HG02763 (cell line): ENCODE measurements at regions not wholly inside any gene's neighbourhood (a gene's known extent, or its start where the extent isn't known, plus 50 kb on each side); places are given as distances from the start of the nearest gene placed in this dataset.

ENCODE experiments used
- ATAC-seq: cut with Tn5 transposase; IDR thresholded peaks from one replicate; pipeline ENCODE4 v1.9.1; 2021; ENCODE audit warnings: mild to moderate bottlenecking, moderate library complexity; ENCODE audit not compliant: unreplicated experiment

DNA sequence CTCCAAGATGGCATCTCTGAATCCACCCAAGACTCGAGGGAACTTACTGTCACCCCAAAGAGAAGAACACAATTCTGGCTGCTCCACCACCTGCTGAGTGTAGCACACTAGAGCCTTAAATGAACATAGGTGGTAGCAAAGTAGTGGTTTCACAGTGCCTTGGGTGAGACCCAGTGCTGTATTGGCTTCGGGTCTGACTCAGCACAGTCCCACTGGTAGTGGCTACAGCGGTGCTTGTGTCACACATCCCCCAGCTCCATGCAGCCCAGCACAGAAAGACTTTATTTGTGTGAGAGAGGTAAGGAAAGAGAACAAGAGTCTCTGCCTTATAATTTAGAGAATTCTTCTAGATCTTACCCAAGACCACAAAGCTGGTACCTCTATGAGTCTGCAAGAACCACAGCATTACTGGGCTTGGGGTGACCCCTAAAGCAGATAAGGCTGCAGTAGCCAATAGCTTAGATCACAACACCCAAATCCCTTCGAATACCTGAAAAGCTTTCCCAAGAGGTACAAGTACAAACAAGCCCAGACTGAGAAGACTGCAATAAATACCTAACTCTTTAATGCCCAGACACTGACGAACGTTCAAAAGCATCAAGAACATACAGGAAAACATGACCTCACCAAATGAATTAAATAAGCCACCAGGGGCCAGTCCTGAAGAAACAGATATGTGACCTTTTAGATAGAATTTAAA lies 83.3 kb upstream of the SLC38A4 start:
- no peak for ATAC-seq

DNA sequence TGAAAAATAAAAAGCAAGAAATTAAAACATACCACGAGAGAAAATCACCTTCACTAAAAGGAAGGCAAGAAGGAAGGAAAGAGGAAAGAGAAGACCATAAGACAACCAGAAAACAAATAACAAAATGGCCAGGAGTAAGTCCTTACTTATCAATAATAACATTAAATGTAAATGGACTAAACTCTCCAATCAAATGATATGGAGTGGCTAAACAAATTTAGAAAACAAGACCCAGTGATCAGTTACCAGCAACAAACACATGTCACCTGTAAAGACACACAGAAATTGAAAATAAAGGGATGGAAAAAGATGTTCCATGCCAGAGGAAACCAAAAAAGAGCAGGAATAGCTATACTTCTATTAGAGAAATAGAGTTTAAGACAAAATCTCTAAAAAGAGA lies 85.0 kb upstream of the SLC38A4 start:
- no peak for ATAC-seq

DNA sequence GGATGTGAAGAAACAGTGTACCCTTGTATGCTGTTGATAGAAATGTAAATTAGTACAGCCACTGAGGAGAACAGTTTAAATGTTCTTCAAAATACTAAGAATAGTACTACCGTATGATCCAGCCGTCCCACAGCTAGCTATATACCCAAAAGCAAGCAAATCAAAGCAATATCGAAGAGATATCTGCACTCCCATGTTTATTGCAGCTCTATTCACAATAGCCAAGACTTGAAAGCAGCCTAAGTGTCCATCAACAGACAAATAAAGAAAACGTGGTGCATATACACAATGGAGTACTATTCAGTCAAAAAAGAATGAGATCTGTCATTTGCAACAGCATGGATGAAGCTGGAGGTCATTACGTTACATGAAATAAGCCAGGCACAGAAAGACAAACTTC lies 88.5 kb upstream of the SLC38A4 start:
- ATAC-seq, result no peak

DNA sequence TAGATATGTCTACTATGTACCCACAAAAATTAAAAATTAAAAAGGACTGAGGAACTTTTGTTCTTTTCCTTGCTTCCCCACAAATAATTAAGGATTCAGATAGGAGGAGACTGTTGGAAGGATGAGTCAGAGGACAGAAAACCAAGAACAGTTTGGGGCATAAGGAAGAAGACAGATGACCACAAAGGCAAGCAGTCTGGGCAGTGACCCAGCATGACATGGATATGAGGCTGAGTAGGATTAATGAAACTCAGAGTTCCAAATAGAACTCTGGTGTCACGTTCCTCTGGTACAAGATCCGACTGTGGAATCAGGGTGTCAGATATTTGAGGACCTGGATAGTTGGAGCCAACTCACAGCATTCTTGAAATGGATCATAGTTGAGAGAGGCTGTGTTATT lies 89.3 kb upstream of the SLC38A4 start:
- ATAC-seq, result no peak

DNA sequence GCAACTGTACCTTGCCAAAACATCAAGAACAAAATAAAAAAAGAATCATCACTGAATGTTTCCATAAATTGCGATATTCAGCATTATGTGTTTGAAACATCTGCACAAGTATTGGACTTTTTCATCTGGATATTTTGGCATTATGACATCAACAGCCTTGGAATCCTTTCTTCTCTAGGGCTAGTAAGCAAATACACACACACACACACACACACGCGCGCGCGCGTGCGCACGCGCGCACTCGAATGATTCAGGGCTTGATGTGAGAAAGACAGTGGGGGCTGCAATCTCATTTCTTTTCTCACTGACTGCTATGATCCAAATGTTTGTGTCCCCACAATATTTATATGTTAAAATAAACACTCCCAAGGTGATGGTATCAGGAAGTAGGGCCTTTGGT lies 90.0 kb upstream of the SLC38A4 start:
- no peak for ATAC-seq

DNA sequence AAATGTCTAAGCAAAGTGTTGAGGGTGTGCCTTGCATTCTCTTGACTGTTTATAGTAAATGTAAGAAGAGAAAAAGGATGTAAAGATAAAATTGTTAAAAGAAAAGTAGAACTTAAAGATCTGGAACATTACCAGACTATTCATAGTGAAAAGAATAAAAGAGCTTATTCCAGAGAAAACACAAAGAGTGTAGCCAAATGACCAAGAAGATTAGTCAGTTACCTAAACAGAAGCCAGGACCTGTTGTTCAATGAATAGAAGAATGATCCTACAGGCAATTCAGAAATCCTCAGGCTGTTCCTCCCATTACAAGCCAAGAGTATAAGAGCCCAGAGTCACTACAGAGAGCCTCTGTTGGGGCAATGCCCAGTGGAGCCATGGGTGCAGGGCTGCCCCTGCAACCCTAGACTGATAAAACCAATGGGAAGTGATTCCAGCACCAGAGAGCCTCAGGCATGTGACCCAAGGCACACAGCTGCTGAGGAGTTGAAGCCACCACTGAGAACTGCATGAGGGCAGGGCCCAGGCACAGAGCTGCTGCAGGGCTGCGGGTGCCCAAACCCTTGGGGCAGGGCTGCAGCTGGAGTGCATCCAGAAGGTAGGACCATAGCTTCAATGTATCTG lies 91.1 kb upstream of the SLC38A4 start:
- ATAC-seq, result no peak

DNA sequence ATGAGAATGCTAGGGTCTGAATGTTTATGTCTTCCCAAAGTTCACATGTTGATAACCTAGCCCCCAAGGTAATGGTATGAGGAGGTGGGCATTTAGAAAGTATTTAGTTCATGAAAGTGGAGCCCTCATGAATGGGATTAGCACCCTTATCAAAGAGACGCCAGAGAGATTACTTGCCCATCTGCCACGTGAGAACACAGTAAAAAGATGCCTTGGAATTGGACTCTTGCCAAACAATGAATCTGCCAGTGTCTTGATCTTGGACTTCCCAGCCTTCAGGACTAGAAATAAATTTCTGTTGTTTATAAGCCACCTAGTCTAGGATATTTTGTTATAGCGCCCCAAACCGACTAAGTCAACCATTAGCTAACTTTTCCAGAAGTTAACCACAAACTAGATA lies 92.0 kb upstream of the SLC38A4 start:
- ATAC-seq, result no peak

DNA sequence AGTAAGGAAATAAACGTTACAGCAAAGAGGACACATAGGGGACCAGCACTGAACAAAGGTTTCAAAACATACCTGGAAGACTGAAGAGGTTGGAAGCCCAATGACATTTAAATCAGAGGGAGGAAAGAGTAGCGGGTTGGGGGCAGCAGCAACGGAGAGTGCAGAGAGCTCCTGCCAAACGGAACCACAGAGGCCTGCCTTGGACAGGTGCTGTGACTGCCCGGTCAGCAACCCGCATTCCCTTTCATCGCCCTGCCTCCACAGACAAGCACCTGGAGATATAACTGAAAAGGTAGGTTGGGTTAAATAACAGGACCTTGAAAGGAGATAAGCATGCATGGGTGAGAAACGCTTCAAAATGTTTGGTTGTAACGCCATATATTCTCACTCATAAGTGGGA lies 92.8 kb upstream of the SLC38A4 start:
- no peak for ATAC-seq

DNA sequence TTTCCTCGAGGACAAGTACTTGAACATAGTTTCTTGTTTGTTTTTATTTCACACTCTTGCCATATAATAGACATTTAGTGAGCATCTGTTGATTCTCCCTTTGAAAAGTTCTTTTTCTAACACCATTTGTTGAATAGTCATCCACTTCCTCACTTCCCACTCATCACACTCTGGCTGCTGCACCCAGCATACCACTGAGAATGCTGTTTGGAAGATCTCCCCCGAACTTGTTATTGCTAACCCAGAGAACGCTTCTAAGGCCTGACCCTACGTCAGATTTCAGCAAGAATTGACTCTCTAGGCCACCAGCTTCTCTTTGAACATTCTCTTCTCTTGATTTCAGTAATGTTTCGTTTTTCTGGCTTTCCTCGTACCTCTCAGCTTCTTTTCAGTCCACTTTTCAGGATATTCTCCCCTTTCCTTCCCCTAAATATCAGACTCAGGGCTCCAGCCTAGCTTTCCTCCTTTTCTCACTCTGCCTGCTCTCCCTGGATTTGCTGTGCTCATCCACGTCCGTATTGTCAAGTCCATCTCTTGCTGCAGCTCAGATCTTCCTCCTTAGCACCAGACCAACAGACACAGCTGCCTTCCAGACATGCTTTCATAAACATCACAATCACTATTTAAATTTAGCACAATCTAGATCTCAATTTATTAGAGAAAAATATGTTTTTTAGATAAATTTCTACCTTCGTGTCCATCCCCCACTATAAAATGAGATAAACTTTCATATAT lies 94.0 kb upstream of the SLC38A4 start:
- ATAC-seq, result no peak

DNA sequence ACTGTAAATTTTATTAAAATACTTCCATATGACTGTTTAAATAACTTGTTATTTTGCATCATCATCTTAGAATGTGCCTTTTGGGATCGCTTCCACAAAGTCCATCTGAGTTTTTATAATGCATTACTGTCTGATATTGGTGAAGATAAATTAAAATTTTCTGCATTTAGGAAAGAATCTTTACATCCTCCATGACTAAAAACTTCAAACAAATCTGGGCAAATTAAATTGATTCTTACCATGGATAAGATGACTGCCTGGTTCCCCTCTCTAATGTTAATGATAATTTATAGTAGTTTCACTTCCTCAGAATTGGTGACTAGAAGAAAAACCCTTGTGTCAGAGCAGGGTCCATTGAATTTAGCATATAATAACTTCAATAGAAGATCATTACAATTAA lies 94.7 kb upstream of the SLC38A4 start:
- ATAC-seq, result no peak

DNA sequence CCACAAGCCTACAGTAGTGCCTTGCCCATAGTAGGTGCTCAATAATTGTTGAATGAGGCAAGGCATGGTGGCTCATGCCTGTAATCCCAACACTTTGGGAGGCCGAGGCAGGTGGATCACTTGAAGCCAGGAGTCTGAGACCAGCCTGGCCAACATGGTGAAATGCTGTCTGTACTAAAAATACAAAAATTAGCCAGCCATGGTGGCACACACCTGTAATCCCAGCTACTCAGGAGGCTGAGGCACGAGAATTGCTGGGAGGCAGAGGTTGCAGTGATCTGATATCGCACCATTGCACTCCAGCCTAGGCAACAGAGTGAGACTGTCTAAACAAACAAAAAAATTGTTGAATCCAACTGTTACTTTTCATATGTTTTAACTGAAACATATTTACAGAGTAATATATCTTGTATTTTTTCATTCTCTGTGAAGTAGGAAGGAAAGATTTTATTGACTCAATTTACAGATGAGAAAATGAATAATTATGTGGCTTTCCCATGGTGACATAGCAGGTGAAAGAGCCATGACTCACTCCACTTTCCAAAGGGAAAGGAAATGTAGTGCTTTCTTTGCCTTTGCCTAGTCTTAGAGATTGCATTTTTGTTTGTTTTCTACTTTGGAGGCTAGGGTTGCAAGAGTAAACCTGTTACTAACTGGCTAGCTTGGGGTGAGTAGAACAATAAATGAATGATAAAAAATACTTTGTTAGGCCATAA lies 95.4 kb upstream of the SLC38A4 start:
- ATAC-seq, result no peak

DNA sequence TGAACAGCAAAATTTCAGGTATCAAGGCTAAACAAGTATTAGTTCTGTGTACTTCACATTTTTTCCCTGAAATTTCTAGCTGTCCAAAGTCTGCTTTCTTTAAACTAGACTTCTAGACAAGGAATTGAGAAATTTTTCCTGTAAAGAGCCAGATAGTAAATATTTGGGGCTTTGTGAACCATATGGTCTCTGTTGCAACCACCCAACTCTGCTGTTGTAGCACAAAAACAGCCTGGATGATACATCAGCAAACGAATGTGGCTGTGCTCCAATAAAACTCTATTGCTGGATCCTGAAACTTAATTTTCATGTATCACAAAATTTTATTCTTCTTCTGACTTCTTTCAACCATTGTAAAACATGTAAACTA lies 96.0 kb upstream of the SLC38A4 start:
- no peak for ATAC-seq

DNA sequence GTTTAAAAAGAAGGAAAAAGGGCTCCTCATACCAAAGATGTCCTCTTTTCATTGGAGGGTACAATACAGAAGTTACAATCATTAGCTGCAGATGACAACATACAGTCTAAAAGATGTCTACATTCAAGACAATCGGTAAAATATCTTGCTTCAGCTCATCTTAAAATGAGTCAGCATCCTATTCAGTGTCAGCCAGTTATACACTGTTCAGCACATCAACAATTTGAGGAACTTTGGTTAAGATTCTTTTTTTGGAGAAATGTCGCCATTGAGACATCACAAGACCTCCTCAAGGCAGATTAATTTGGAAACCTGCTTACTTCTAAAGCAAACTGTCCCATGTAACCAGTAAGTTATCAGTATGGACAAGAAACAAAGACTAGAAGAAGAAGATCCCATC lies 100.7 kb upstream of the SLC38A4 start:
- ATAC-seq, result no peak

DNA sequence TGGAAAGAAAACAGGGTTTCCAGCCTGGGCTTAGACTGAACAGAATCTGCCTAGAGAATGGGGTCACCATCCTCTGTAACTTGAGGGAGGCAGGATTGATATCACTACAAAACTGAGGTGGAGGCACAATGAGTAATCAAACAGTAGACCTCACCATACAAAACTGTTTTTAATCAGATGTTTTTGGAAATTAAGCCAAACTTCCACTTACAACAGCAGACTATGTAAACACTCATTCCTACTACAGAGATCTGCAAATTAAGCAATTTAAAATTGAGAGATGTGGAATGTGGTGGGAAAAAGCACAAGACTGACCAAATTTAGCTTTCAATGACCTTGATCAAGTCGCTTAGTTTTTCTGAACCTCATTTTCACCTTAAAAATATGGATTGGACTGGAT lies 104.3 kb upstream of the SLC38A4 start:
- no peak for ATAC-seq

DNA sequence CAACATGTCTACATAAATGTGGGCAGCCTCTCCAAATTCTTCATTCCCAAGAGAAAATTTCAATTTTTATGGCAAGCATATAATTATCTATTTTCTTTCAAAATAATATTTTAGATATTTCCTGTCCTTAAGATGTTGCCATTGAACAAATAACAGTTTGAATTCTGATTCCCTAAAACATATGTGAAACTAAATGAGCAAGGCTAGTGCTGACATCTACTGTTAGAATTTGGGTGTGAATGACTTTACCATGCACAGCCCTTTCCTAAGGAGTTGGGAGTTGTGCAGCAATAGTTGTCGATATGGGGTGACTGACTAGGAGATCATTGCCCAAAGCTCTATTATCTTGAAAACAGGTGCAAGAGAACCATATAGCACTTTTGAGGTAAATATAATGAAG lies 108.2 kb upstream of the SLC38A4 start:
- no peak for ATAC-seq

DNA sequence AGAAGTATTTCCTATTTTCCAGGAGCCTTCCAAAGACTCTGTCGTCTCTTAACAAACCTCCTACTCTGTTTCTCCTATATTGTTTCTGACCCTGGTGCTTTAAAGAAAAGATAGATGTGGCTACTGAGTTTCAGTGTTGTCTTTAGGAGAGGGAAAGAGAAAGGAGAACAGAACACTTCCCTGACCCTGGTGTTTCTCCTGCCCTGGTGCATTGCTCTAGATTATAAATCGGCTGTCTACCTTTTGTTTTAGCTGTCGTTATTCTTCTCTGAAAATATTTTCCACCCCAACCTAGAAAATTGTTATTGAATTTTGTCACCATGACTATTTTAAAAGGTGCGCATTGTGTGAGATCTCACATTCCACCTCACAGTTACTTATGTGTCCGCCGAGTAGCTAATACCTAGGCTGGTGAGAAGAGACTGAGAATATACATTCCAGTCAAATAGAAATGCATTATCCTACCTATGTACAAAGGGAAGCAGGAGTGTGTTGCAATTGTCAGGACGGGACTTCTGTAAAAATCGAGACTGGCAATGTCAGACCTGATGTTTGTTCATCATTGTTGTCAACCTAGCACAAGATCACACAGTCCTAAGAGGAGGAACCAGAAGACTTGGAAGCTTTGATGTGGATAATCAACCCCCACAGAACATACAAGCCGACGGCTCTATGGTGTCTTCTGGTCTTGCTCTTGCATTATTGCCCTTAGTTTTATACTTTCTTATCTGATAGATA lies 108.7 kb upstream of the SLC38A4 start:
- ATAC-seq, result no peak

DNA sequence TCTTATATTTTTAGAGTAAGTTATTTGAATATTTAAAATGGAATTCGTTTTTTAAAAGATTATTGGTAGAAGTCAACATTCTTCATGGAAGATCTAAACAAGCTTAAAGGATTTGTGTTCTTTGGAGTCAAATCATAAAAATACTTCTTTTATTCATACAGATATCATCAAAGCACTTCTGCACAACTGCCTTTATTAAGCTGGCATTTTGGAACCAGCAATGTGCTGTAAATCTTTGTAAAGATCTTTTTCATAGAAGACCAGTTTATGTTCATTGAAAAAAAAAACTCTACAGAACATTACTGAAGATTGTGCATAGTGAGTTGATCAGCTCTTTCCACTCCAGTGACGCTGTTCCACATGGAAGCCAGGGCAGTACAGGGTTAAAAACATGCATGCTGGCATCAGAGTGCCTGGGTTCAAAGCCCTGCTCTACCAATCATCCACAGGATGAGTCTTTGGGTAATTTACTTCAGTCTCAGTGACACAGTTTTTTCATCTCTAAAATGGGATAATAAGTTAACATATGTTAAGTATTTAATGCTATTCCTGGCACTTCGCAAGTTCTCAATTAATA lies 109.6 kb upstream of the SLC38A4 start:
- ATAC-seq, result no peak

DNA sequence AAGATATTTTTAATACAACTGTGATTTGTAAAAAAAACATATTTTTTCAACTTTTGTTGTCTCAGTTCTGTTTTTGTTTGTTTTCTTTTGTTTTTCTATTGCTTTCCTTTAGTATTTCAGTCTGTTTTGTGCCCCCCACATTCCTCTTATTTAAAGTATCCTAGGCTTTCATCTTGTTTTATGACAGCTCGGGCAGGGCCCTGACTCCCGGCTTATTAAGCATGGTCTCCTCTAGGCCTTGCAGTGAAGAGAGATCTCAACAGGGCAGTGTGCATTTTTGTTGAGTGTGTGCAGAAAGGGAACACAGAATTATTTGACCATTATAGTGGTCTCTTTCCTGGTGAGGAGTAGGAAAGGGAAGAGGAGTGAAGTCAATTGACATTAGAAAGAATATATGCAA lies 110.2 kb upstream of the SLC38A4 start:
- no peak for ATAC-seq

DNA sequence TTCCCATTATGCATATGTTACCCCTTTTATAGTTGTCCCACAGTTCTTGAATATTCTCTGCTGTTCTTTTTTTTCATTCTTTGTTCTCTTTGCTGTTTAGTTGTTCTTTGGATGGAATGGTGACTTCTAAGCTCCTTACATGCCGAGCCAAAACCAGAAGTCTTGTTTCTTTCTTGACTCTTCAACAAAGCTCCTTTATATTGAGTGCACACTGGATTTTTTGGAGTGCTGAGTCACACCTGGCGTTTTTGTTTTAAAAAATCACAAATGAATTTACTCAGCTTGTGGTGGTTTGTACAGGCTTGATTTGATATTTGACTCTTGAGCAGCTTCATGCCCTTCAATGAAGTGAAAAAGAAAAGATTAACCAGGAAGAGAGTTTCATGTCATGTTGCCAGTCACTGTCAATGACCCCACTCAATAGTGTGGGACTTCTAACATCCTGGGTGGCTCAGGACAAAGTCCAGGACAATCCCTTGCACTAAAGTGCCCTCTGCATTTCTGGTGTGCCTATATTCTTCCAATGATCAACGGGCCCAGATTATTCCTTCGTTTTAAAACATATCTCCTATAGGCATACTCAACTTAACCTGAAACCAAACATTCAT lies 112.4 kb upstream of the SLC38A4 start:
- no peak for ATAC-seq

DNA sequence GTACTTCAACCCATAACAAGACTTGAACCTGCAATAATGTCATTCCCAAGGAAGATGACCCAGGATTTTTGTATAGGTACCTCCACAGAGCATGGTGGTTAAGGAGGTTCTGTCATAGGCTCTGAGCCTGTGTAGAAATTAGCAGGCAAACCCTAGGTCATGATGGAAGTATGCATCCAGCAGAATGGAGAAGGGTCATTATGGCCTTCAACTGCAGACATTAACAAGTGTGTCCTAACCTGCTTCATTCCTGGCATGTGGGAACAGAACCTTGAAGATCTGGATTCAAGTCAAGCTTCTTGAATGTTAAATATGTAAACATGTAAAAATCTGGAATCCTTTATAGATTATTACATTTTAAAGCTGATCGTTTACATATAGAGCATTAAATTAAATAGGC lies 116.2 kb upstream of the SLC38A4 start:
- ATAC-seq, result no peak
